ENCODE measurements at regions not wholly inside any gene's neighbourhood (a gene's known extent, or its start where the extent isn't known, plus 50 kb on each side); places are given as distances from the start of the nearest gene placed in this dataset.

DNA sequence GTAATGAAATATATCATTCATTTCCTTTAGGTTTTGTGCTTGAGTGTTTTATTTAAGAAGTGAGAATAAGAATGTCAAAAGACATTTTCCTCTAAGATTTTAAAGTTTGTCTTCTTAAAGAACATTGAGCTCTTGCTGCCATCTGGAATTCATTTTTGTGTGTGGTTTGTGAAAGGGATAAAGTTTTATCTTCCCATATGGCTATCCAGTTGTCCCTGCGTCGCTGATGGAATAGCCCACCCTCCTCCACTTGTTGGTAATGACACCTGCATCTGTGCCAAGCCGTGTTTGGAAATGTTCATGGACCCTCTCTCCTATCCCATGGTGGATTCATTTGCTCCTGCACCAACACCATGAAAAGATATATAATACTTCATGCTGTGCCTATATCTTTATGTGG lies 901.5 kb downstream of the BRD1 start:
- no peaks in the 10 kb centered on the region for H4K20me1 ChIP-seq (ENCODE audit: insufficient read depth, low read length)
- CTCF ChIA-PET (ENCODE audit: low intra/inter-chr PET ratio, low total read pairs) = no interaction called here
- in situ Hi-C loops (cut with HindIII; ENCODE audit: extremely low pct_ligation_motif_present, low pct_unique_long_range_greater_than_20kb) = no loop called here
- FAIRE-seq (no peak), DNase-seq (ENCODE audit: low spot score) (no peak), ATAC-seq (no peak)
- no peak overlapping the region for H3K9ac ChIP-seq (ENCODE audit: insufficient read depth, low read depth, low read length)
- 33% methylated on average over 3 of the region's 3 CpGs for WGBS (ENCODE audit: low lambda C conversion rate)
- no peak overlapping the region for H3K4me3 ChIP-seq (replicated peaks in 1 of 3; ENCODE audit: insufficient read depth in 1 of 3, low read depth in 2 of 3, low read length in 3 of 3)
- H3K4me1 ChIP-seq (ENCODE audit: insufficient read depth, low read length) = peaks cover 16% of the 10 kb centered on the region
- H3K36me3 ChIP-seq (replicated peaks in 1 of 2; ENCODE audit: control insufficient read depth in 1 of 2, insufficient read depth in 2 of 2, low read length in 2 of 2) = no peaks in the 10 kb centered on the region
- no peak overlapping the region for H3K27ac ChIP-seq (ENCODE audit: extremely low read length, insufficient read depth, low read length)
- intact Hi-C loops (cut with micrococcal nuclease; ENCODE audit: unreplicated experiment) = no loop called here
- no peaks in the 10 kb centered on the region for H3K9me3 ChIP-seq (ENCODE audit: low read length)
- no peaks in the 10 kb centered on the region for H3K79me2 ChIP-seq (ENCODE audit: insufficient read depth, low read length)
- H3K4me2 ChIP-seq (ENCODE audit: low read depth, low read length) = no peak overlapping the region
- H2AFZ ChIP-seq (ENCODE audit: low read length) = no peak overlapping the region
- BruUV-seq (replicated peaks) = no TSS peak
- POLR2A ChIA-PET = no interaction called here
- peaks cover 6 to 21% of the 10 kb centered on the region in 2 experiments; a peak in 4 of 5 replicates for H3K27me3 ChIP-seq (ENCODE audit: control insufficient read depth in 1 of 2, insufficient read depth in 2 of 2, low read length in 2 of 2)
- TF ChIP-seq, protein P1, sequence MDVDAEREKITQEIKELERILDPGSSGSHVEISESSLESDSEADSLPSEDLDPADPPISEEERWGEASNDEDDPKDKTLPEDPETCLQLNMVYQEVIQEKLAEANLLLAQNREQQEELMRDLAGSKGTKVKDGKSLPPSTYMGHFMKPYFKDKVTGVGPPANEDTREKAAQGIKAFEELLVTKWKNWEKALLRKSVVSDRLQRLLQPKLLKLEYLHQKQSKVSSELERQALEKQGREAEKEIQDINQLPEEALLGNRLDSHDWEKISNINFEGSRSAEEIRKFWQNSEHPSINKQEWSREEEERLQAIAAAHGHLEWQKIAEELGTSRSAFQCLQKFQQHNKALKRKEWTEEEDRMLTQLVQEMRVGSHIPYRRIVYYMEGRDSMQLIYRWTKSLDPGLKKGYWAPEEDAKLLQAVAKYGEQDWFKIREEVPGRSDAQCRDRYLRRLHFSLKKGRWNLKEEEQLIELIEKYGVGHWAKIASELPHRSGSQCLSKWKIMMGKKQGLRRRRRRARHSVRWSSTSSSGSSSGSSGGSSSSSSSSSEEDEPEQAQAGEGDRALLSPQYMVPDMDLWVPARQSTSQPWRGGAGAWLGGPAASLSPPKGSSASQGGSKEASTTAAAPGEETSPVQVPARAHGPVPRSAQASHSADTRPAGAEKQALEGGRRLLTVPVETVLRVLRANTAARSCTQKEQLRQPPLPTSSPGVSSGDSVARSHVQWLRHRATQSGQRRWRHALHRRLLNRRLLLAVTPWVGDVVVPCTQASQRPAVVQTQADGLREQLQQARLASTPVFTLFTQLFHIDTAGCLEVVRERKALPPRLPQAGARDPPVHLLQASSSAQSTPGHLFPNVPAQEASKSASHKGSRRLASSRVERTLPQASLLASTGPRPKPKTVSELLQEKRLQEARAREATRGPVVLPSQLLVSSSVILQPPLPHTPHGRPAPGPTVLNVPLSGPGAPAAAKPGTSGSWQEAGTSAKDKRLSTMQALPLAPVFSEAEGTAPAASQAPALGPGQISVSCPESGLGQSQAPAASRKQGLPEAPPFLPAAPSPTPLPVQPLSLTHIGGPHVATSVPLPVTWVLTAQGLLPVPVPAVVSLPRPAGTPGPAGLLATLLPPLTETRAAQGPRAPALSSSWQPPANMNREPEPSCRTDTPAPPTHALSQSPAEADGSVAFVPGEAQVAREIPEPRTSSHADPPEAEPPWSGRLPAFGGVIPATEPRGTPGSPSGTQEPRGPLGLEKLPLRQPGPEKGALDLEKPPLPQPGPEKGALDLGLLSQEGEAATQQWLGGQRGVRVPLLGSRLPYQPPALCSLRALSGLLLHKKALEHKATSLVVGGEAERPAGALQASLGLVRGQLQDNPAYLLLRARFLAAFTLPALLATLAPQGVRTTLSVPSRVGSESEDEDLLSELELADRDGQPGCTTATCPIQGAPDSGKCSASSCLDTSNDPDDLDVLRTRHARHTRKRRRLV (CRISPR knock-in tag; IDR thresholded peaks at IDR 0.05) = no peak
- TF ChIP-seq, protein P2, sequence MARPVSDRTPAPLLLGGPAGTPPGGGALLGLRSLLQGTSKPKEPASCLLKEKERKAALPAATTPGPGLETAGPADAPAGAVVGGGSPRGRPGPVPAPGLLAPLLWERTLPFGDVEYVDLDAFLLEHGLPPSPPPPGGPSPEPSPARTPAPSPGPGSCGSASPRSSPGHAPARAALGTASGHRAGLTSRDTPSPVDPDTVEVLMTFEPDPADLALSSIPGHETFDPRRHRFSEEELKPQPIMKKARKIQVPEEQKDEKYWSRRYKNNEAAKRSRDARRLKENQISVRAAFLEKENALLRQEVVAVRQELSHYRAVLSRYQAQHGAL (CRISPR knock-in tag; IDR thresholded peaks at IDR 0.05; ENCODE audit: not compliant biosample characterization) = no peak
- TF ChIP-seq ZNF33B (CRISPR knock-in tag; IDR thresholded peaks at IDR 0.05) (no peak), POLR2AphosphoS2 (IDR thresholded peaks at IDR 0.05; ENCODE audit: low read depth, low read length) (no peak), ZNF619 (CRISPR knock-in tag; IDR thresholded peaks at IDR 0.05) (no peak), ZNF598 (CRISPR knock-in tag; IDR thresholded peaks at IDR 0.05; ENCODE audit: borderline replicate concordance) (no peak), NFKBIZ (CRISPR knock-in tag; IDR thresholded peaks at IDR 0.05) (no peak)
- TF ChIP-seq, protein P3, sequence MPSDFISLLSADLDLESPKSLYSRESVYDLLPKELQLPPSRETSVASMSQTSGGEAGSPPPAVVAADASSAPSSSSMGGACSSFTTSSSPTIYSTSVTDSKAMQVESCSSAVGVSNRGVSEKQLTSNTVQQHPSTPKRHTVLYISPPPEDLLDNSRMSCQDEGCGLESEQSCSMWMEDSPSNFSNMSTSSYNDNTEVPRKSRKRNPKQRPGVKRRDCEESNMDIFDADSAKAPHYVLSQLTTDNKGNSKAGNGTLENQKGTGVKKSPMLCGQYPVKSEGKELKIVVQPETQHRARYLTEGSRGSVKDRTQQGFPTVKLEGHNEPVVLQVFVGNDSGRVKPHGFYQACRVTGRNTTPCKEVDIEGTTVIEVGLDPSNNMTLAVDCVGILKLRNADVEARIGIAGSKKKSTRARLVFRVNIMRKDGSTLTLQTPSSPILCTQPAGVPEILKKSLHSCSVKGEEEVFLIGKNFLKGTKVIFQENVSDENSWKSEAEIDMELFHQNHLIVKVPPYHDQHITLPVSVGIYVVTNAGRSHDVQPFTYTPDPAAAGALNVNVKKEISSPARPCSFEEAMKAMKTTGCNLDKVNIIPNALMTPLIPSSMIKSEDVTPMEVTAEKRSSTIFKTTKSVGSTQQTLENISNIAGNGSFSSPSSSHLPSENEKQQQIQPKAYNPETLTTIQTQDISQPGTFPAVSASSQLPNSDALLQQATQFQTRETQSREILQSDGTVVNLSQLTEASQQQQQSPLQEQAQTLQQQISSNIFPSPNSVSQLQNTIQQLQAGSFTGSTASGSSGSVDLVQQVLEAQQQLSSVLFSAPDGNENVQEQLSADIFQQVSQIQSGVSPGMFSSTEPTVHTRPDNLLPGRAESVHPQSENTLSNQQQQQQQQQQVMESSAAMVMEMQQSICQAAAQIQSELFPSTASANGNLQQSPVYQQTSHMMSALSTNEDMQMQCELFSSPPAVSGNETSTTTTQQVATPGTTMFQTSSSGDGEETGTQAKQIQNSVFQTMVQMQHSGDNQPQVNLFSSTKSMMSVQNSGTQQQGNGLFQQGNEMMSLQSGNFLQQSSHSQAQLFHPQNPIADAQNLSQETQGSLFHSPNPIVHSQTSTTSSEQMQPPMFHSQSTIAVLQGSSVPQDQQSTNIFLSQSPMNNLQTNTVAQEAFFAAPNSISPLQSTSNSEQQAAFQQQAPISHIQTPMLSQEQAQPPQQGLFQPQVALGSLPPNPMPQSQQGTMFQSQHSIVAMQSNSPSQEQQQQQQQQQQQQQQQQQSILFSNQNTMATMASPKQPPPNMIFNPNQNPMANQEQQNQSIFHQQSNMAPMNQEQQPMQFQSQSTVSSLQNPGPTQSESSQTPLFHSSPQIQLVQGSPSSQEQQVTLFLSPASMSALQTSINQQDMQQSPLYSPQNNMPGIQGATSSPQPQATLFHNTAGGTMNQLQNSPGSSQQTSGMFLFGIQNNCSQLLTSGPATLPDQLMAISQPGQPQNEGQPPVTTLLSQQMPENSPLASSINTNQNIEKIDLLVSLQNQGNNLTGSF (CRISPR knock-in tag; IDR thresholded peaks at IDR 0.05) = no peak
- TF ChIP-seq, protein P4, sequence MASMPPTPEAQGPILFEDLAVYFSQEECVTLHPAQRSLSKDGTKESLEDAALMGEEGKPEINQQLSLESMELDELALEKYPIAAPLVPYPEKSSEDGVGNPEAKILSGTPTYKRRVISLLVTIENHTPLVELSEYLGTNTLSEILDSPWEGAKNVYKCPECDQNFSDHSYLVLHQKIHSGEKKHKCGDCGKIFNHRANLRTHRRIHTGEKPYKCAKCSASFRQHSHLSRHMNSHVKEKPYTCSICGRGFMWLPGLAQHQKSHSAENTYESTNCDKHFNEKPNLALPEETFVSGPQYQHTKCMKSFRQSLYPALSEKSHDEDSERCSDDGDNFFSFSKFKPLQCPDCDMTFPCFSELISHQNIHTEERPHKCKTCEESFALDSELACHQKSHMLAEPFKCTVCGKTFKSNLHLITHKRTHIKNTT (CRISPR knock-in tag; IDR thresholded peaks at IDR 0.05) = no peak
- TF ChIP-seq, protein P5, sequence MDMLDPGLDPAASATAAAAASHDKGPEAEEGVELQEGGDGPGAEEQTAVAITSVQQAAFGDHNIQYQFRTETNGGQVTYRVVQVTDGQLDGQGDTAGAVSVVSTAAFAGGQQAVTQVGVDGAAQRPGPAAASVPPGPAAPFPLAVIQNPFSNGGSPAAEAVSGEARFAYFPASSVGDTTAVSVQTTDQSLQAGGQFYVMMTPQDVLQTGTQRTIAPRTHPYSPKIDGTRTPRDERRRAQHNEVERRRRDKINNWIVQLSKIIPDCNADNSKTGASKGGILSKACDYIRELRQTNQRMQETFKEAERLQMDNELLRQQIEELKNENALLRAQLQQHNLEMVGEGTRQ (IDR thresholded peaks at IDR 0.05; ENCODE audit: low read depth, low read length) = no peak
- TF ChIP-seq, protein P5 (CRISPR knock-in tag; IDR thresholded peaks at IDR 0.05; ENCODE audit: borderline replicate concordance) = no peak

Measured in HepG2 (cell line).